GM19025 (cell line): ENCODE measurements at regions not wholly inside any gene's neighbourhood (a gene's known extent, or its start where the extent isn't known, plus 50 kb on each side); places are given as distances from the start of the nearest gene placed in this dataset.

Source experiments
- ATAC-seq: cut with Tn5 transposase; IDR thresholded peaks from one replicate; pipeline ENCODE4 v1.9.1; 2021; ENCODE audit warnings: mild to moderate bottlenecking, low read depth, moderate library complexity; ENCODE audit not compliant: unreplicated experiment

- ATAC-seq = peak; percentile 43
Measured at GRCh38 chr2:147657086-147658000, 187.5 kb upstream of the ACVR2A start.

- no peak for ATAC-seq
Measured at GRCh38 chr2:147649998-147650397, 194.8 kb upstream of the ACVR2A start.

- no peak for ATAC-seq
Measured at GRCh38 chr2:147649286-147649685, 195.5 kb upstream of the ACVR2A start.

GRCh38 chr2:147648471-147648870, 196.4 kb upstream of the ACVR2A start:
- ATAC-seq = no peak

- ATAC-seq = no peak
Measured at GRCh38 chr2:147647816-147648215, 197.0 kb upstream of the ACVR2A start.

GRCh38 chr2:147646818-147647468, 197.9 kb upstream of the ACVR2A start:
- no peak for ATAC-seq

- ATAC-seq = no peak
Measured at GRCh38 chr2:147644491-147644890, 200.3 kb upstream of the ACVR2A start.

GRCh38 chr2:147642765-147643164, 202.1 kb upstream of the ACVR2A start:
- no peak for ATAC-seq

GRCh38 chr2:147641651-147642050, 203.2 kb upstream of the ACVR2A start:
- no peak for ATAC-seq

GRCh38 chr2:147639891-147640290, 204.9 kb upstream of the ACVR2A start:
- ATAC-seq = peak; percentile 71

GRCh38 chr2:147639386-147639785, 205.4 kb upstream of the ACVR2A start:
- no peak for ATAC-seq

GRCh38 chr2:147636886-147637285, 207.9 kb upstream of the ACVR2A start:
- no peak for ATAC-seq

- ATAC-seq = no peak
Measured at GRCh38 chr2:147636238-147636882, 208.5 kb upstream of the ACVR2A start.

GRCh38 chr2:147634826-147635225, 210.0 kb upstream of the ACVR2A start:
- ATAC-seq = no peak

- no peak for ATAC-seq
Measured at GRCh38 chr2:147632198-147632597, 212.6 kb upstream of the ACVR2A start.

GRCh38 chr2:147631294-147631693, 213.5 kb upstream of the ACVR2A start:
- ATAC-seq = no peak

- ATAC-seq = no peak
Measured at GRCh38 chr2:147630585-147630984, 214.2 kb upstream of the ACVR2A start.

- ATAC-seq = peak; percentile 40
Measured at GRCh38 chr2:147628971-147629421, 215.8 kb upstream of the ACVR2A start.

- ATAC-seq = peak; percentile 81
Measured at GRCh38 chr2:147623328-147623727, 221.5 kb upstream of the ACVR2A start.

- no peak for ATAC-seq
Measured at GRCh38 chr2:147621656-147622197, 223.1 kb upstream of the ACVR2A start.

GRCh38 chr2:147619808-147620207, 225.0 kb upstream of the ACVR2A start:
- no peak for ATAC-seq
